ENCODE measurements at regions not wholly inside any gene's neighbourhood (a gene's known extent, or its start where the extent isn't known, plus 50 kb on each side); places are given as distances from the start of the nearest gene placed in this dataset.

GRCh38 chr22:48756146-48757111 lies 1071.2 kb downstream of the BRD1 start:
- POLR2A ChIA-PET (ENCODE audit: unreplicated experiment), result no interaction called here

GRCh38 chr22:48755059-48755949 lies 1072.4 kb downstream of the BRD1 start:
- intact Hi-C loops (cut with micrococcal nuclease), result no loop called here
- H3K4me2 ChIP-seq (ENCODE audit: low read length), result no peak overlapping the region
- H3K27me3 ChIP-seq (ENCODE audit: low read length), result no peaks in the 10 kb centered on the region
- no peak for ATAC-seq
- H3K4me1 ChIP-seq (ENCODE audit: insufficient read depth, low read length), result no peaks in the 10 kb centered on the region
- H2AFZ ChIP-seq (ENCODE audit: low read length), result no peak overlapping the region
- TF ChIP-seq CTCF (conservative IDR thresholded peaks at IDR 0.05; ENCODE audit: low read depth, low read length) (no peak), EZH2phosphoT487 (IDR thresholded peaks at IDR 0.05; ENCODE audit: borderline replicate concordance, low read length) (no peak), EZH2 (IDR thresholded peaks at IDR 0.05; ENCODE audit: low read length, unreplicated experiment) (no peak)
- no peak overlapping the region for H3K9ac ChIP-seq (ENCODE audit: low read length)
- no TSS peak for BruUV-seq (replicated peaks)
- no peaks in the 10 kb centered on the region for H3K9me2 ChIP-seq (replicated peaks; ENCODE audit: low read length)
- POLR2A ChIA-PET (ENCODE audit: unreplicated experiment), result no interaction called here
- no peaks in the 10 kb centered on the region for H3F3A ChIP-seq (ENCODE audit: low read length, unreplicated experiment)
- H3K36me3 ChIP-seq (ENCODE audit: low read depth, low read length), result no peaks in the 10 kb centered on the region
- no peaks in the 10 kb centered on the region for H3K9me3 ChIP-seq (ENCODE audit: low read length)
- no peak overlapping the region for H3K27ac ChIP-seq (ENCODE audit: low read length)
- no peaks in the 10 kb centered on the region for H3K79me2 ChIP-seq (ENCODE audit: low read length)
- CTCF ChIA-PET, result no interaction called here
- no peaks in the 10 kb centered on the region for H4K20me1 ChIP-seq (ENCODE audit: low read length)
- no peak for DNase-seq
- no peak overlapping the region for H3K4me3 ChIP-seq (ENCODE audit: low read length)

More at GRCh38 chr22:48756146-48757111, 1071.2 kb downstream of the BRD1 start:
- Histone ChIP-seq H3F3A (ENCODE audit: low read length, unreplicated experiment) (no peaks in the 10 kb centered on the region), H3K27ac (ENCODE audit: low read length) (no peak overlapping the region), H3K4me1 (ENCODE audit: insufficient read depth, low read length) (no peaks in the 10 kb centered on the region), H3K4me3 (ENCODE audit: low read length) (no peak overlapping the region), H3K4me2 (ENCODE audit: low read length) (no peak overlapping the region), H3K27me3 (ENCODE audit: low read length) (no peaks in the 10 kb centered on the region), H3K79me2 (ENCODE audit: low read length) (no peaks in the 10 kb centered on the region), H3K9me2 (replicated peaks; ENCODE audit: low read length) (no peaks in the 10 kb centered on the region), H3K9ac (ENCODE audit: low read length) (no peak overlapping the region), H3K9me3 (ENCODE audit: low read length) (no peaks in the 10 kb centered on the region), H4K20me1 (ENCODE audit: low read length) (no peaks in the 10 kb centered on the region), H2AFZ (ENCODE audit: low read length) (no peak overlapping the region), H3K36me3 (ENCODE audit: low read depth, low read length) (no peaks in the 10 kb centered on the region)
- no peak for TF ChIP-seq EZH2 (IDR thresholded peaks at IDR 0.05; ENCODE audit: low read length, unreplicated experiment)
- TF ChIP-seq CTCF (conservative IDR thresholded peaks at IDR 0.05; ENCODE audit: low read depth, low read length), result no peak
- no peak for TF ChIP-seq EZH2phosphoT487 (IDR thresholded peaks at IDR 0.05; ENCODE audit: borderline replicate concordance, low read length)
- BruUV-seq (replicated peaks), result no TSS peak
- no peak for DNase-seq
- intact Hi-C loops (cut with micrococcal nuclease), result no loop called here
- no peak for ATAC-seq
- CTCF ChIA-PET, result no interaction called here

All from PC-3 (cell line).